ENCODE measurements at regions not wholly inside any gene's neighbourhood (a gene's known extent, or its start where the extent isn't known, plus 50 kb on each side); places are given as distances from the start of the nearest gene placed in this dataset.

DNA sequence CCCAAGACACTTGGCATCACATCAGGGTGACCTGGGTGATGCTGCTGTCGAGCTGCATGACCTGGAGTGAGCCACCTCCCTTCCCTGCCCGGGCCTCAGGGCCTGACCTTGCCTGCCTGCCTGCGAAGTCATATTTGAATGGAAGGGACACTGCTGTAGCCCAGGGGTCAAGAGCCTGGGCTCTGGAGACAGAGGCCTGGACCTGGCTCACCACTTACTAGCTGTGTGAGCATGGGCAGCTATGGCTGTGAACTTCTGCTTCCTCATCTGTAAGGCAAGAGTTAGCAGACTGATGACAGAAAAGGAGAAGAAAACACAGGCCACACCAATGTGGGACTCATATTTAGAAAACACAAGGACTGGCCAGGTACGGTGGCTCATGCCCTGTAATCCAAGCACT, 118.7 kb downstream of the ZFP36L2 start:
- DNase-seq: no peak
- TF ChIP-seq, protein P1, sequence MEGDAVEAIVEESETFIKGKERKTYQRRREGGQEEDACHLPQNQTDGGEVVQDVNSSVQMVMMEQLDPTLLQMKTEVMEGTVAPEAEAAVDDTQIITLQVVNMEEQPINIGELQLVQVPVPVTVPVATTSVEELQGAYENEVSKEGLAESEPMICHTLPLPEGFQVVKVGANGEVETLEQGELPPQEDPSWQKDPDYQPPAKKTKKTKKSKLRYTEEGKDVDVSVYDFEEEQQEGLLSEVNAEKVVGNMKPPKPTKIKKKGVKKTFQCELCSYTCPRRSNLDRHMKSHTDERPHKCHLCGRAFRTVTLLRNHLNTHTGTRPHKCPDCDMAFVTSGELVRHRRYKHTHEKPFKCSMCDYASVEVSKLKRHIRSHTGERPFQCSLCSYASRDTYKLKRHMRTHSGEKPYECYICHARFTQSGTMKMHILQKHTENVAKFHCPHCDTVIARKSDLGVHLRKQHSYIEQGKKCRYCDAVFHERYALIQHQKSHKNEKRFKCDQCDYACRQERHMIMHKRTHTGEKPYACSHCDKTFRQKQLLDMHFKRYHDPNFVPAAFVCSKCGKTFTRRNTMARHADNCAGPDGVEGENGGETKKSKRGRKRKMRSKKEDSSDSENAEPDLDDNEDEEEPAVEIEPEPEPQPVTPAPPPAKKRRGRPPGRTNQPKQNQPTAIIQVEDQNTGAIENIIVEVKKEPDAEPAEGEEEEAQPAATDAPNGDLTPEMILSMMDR (IDR thresholded peaks at IDR 0.05): no peak
- H3K9me3 Mint-ChIP-seq: peaks cover 5% of the 10 kb centered on the region
- ATAC-seq: no peak
- H3K4me3 Mint-ChIP-seq: no peak overlapping the region
- no peaks in the 10 kb centered on the region for H3K27me3 Mint-ChIP-seq
- CTCF ChIA-PET: no interaction called here
- H3K36me3 Mint-ChIP-seq (ENCODE audit: low read depth): peaks cover 3% of the 10 kb centered on the region
- H3K4me1 Mint-ChIP-seq (ENCODE audit: low read depth): peaks cover 10% of the 10 kb centered on the region
- no peak overlapping the region for H3K27ac Mint-ChIP-seq
- POLR2A ChIA-PET: interaction anchor here (1.5 kb wide), 1 partner anchor 120 kb away, joined by 3 read pairs; no protein-coding TSS in a partner anchor
- intact Hi-C loops (cut with micrococcal nuclease): no loop called here

DNA sequence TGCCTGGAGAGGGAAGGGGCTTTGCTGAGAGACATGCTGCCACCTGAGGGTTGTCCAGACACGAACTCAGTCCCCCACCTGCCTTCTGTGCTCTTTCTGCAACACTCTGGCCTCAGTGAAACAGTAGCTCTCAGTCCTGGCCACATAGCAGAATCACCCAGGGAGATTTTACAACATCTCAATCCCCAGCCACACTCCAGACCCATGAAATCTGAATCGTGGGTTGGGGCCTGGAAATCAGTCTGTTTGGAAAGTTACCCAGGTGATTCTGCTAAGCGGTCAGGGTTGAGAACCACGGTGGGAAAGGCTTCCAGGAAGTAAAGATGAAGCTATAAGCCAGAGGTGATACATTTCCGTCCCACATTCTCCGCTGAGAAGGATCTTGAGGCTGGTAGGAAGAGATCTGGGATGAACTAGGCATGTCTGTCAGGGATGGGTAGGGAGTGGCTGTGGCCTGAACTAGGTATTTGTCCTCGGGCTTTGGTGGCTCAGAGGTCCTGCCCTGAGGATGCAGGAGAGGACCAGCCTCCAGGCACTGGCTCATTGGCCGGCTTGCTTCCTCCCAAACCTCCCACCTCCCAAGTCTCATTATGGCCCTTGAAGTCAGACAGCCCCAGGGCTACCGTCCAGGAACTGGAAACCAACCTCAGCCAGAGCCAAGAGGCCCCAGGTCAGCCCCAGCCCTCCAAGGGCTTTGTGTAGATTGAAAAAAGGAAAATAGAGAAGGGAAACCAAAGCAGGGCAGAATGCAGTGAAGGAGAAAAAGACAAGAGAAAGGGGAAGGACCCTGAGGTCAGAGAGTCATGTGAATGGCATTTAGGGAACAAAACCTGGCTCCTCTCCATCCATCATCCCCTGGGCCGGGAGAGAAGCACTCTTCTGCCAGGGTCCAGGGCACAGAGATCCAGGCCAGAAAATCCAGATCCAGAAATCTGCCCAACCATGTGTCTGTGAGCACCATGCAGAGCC, 119.6 kb downstream of the ZFP36L2 start:
- CTCF ChIA-PET: interaction anchor here (1.6 kb wide), 1 partner anchor 122 kb away, joined by 5 read pairs; no protein-coding TSS in a partner anchor
- no peak overlapping the region for H3K27ac Mint-ChIP-seq
- H3K36me3 Mint-ChIP-seq (ENCODE audit: low read depth): peaks cover 3% of the 10 kb centered on the region
- POLR2A ChIA-PET: interaction anchor here (1.0 kb wide), 1 partner anchor 98 kb away, joined by 3 read pairs; no protein-coding TSS in a partner anchor
- TF ChIP-seq, protein P1 (IDR thresholded peaks at IDR 0.05): no peak
- intact Hi-C loops (cut with micrococcal nuclease): no loop called here
- H3K4me1 Mint-ChIP-seq (ENCODE audit: low read depth): peaks cover 10% of the 10 kb centered on the region
- H3K9me3 Mint-ChIP-seq: peaks cover 5% of the 10 kb centered on the region
- DNase-seq (no peak), ATAC-seq (no peak)
- H3K27me3 Mint-ChIP-seq: no peaks in the 10 kb centered on the region
- no peak overlapping the region for H3K4me3 Mint-ChIP-seq

- POLR2A ChIA-PET: interaction anchor here (1.0 kb wide), 1 partner anchor 97 kb away, joined by 3 read pairs; no protein-coding TSS in a partner anchor
- H3K27ac Mint-ChIP-seq: no peak overlapping the region
- peaks cover 5% of the 10 kb centered on the region for H3K9me3 Mint-ChIP-seq
Measured at GRCh38 chr2:43105586-43106558, 120.5 kb downstream of the ZFP36L2 start.

DNA sequence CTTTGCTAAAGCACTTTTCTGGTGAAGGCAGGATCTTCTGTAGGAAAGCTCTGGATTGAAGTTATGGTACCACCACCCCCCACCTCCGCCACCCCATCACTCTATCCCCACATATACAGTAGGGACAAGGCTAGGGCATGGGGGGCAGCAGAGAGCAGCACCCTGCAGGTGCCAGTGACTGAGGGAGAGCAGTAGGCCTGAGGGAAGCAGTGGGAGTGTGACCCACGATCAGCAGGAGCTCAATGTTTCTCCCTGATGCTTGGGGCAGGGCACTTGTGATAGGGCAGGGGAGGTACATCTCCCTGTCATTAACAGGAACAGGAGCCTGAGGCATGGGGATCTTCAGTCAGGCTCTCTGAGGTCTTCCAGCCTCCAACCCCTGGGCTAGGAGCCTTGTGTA, 121.6 kb downstream of the ZFP36L2 start:
- ChIA-PET POLR2A (no interaction called here), CTCF (interaction anchor here (1.0 to 1.4 kb wide), 2 partner anchors 18 to 124 kb away, joined by 3 to 4 read pairs; no protein-coding TSS in a partner anchor)
- peaks cover 3% of the 10 kb centered on the region for H3K36me3 Mint-ChIP-seq (ENCODE audit: low read depth)
- TF ChIP-seq, protein P1 (IDR thresholded peaks at IDR 0.05): no peak
- no peak overlapping the region for H3K27ac Mint-ChIP-seq
- ATAC-seq (no peak), DNase-seq (no peak)
- no peaks in the 10 kb centered on the region for H3K27me3 Mint-ChIP-seq
- peaks cover 10% of the 10 kb centered on the region for H3K4me1 Mint-ChIP-seq (ENCODE audit: low read depth)
- H3K4me3 Mint-ChIP-seq: no peak overlapping the region
- intact Hi-C loops (cut with micrococcal nuclease): no loop called here
- H3K9me3 Mint-ChIP-seq: peaks cover 5% of the 10 kb centered on the region

More at GRCh38 chr2:43105586-43106558, 120.5 kb downstream of the ZFP36L2 start:
- ATAC-seq (peak; percentile 37), DNase-seq (no peak)
- intact Hi-C loops (cut with micrococcal nuclease): no loop called here
- no peaks in the 10 kb centered on the region for H3K27me3 Mint-ChIP-seq
- H3K36me3 Mint-ChIP-seq (ENCODE audit: low read depth): peaks cover 3% of the 10 kb centered on the region
- H3K4me3 Mint-ChIP-seq: no peak overlapping the region
- CTCF ChIA-PET: interaction anchor here (1.6 kb wide), 1 partner anchor 123 kb away, joined by 5 read pairs; no protein-coding TSS in a partner anchor
- H3K4me1 Mint-ChIP-seq (ENCODE audit: low read depth): peaks cover 10% of the 10 kb centered on the region
- TF ChIP-seq, protein P1 (IDR thresholded peaks at IDR 0.05): no peak

All from activated CD8-positive, alpha-beta T cell treated with anti-CD3 and anti-CD28 coated beads for 36 hours (primary cell).